ENCODE measurements at regions not wholly inside any gene's neighbourhood (a gene's known extent, or its start where the extent isn't known, plus 50 kb on each side); places are given as distances from the start of the nearest gene placed in this dataset.

DNA sequence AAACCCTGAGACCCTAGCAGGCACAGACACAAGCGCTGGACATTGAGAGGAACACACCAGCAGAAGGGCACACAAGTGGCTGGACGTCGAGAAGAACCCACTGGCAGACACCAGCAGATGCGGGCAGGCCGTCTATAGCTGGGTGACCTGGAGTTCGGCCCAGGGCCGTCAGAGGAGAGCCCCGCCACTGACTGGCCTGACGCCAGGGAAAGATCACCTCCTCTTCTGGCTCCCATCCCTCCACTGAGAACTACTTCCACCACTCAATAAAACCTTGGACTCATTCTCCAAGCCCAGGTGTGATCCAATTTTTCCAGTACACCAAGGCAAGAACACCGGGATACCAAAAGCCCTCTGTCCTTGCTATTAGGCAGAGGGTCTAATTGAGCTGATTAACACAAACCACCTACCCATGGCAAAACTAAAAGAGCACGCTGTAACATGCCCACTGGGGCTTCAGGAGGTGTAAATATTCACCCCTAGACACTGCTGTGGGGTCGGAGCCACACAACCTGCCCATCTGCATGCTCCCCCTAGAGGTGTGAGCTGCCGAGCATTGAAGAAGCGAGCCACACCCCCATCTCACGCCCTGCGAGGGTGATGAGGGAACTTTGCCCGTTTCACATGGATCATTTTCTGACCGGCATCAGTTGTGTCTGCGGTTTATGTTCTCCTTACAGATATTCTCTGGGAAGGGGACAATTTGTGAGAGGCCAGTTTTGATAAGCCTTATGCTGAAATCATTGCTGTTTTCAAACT is 104.8 kb downstream of the HLX start:
- TF ChIP-seq POLR2A (IDR thresholded peaks at IDR 0.05; ENCODE audit: low read depth, low read length) (no peak), POLR2AphosphoS5 (IDR thresholded peaks at IDR 0.05; ENCODE audit: low read depth, low read length) (no peak), TAF1 (IDR thresholded peaks at IDR 0.05; ENCODE audit: borderline replicate concordance, low read depth, low read length) (no peak)
